ENCODE measurements at regions not wholly inside any gene's neighbourhood (a gene's known extent, or its start where the extent isn't known, plus 50 kb on each side); places are given as distances from the start of the nearest gene placed in this dataset.

DNA sequence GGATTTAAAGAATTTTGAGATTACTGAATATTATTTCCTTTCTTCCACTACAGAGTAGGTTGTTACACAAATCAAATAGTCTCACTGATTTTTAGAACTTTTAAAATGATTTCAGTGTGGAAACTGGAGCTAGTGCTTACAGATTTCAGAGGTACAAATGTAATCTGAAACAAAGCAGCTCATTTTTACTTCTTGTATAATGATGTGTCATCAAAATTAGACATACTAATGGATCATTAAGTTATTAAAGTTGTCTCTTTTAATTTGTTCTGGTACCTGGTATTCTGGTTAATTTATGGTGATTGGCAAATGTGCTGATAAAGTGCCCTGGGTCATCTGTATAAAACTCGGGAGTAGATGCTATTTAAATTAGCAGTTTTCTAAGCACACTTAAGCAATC lies 1528.3 kb downstream of the RPA4 start:
- Mint-ChIP-seq H3K27me3 (ENCODE audit: insufficient read depth) (no peaks in the 10 kb centered on the region), H3K27ac (no peak overlapping the region), H3K4me3 (no peak overlapping the region), H3K9me3 (peaks cover 25% of the 10 kb centered on the region), H3K36me3 (ENCODE audit: low read depth) (no peaks in the 10 kb centered on the region), H3K4me1 (no peaks in the 10 kb centered on the region)
- Histone ChIP-seq H3K9ac (ENCODE audit: extremely low read depth, low read length, poor library complexity, severe bottlenecking) (no peak overlapping the region), H3K9me3 (ENCODE audit: control insufficient read depth, low read length) (no peaks in the 10 kb centered on the region), H3K4me1 (ENCODE audit: control insufficient read depth, insufficient read depth, low read length) (no peaks in the 10 kb centered on the region), H3K27me3 (ENCODE audit: control insufficient read depth, insufficient read depth, low read length, poor library complexity, severe bottlenecking) (no peaks in the 10 kb centered on the region), H3K4me3 (ENCODE audit: low read length) (no peak overlapping the region), H3K36me3 (ENCODE audit: control insufficient read depth, insufficient read depth, low read length) (no peaks in the 10 kb centered on the region), H3K27ac (ENCODE audit: low read depth, low read length) (no peak overlapping the region)
- no peak for DNase-seq
- TF ChIP-seq, protein P1, sequence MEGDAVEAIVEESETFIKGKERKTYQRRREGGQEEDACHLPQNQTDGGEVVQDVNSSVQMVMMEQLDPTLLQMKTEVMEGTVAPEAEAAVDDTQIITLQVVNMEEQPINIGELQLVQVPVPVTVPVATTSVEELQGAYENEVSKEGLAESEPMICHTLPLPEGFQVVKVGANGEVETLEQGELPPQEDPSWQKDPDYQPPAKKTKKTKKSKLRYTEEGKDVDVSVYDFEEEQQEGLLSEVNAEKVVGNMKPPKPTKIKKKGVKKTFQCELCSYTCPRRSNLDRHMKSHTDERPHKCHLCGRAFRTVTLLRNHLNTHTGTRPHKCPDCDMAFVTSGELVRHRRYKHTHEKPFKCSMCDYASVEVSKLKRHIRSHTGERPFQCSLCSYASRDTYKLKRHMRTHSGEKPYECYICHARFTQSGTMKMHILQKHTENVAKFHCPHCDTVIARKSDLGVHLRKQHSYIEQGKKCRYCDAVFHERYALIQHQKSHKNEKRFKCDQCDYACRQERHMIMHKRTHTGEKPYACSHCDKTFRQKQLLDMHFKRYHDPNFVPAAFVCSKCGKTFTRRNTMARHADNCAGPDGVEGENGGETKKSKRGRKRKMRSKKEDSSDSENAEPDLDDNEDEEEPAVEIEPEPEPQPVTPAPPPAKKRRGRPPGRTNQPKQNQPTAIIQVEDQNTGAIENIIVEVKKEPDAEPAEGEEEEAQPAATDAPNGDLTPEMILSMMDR (conservative IDR thresholded peaks at IDR 0.05) = no peak
- 100% methylated on average over 1 of the region's 1 CpG; no CpG with 5 or more reads in 1 of the 2 experiments for WGBS, 2 experiments (ENCODE audit: insufficient coverage in 1 of 2, insufficient read length in 1 of 2)

DNA sequence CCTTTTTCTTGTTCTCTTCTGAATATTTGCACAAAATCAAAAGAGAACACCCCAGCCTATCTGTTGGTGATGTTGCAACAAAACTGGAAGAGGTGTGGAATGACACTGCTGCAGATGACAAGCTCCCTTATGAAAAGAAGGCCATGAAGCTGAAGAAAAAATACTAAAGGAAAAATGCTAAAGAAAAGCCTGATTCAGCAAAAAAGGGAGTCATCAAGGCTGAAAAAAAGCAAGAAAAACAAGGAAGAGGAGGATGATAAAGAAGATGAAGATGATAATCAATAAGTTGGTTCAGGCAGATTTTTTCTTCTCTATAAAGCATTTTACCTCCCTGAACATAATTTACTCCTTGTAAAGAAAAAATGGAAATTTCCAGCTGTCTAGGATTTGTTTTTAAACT lies 1538.8 kb downstream of the RPA4 start:
- Mint-ChIP-seq H3K27me3 (ENCODE audit: insufficient read depth) (no peaks in the 10 kb centered on the region), H3K4me3 (no peak overlapping the region), H3K9me3 (no peaks in the 10 kb centered on the region), H3K36me3 (ENCODE audit: low read depth) (no peaks in the 10 kb centered on the region), H3K27ac (no peak overlapping the region), H3K4me1 (peaks cover 4% of the 10 kb centered on the region)
- DNase-seq = no peak
- no peak overlapping the region for H3K4me3 ChIP-seq (ENCODE audit: low read length)
- TF ChIP-seq, protein P1 (conservative IDR thresholded peaks at IDR 0.05) = no peak
- H3K27me3 ChIP-seq (ENCODE audit: control insufficient read depth, insufficient read depth, low read length, poor library complexity, severe bottlenecking) = no peaks in the 10 kb centered on the region
- no peak overlapping the region for H3K27ac ChIP-seq (ENCODE audit: low read depth, low read length)
- no peaks in the 10 kb centered on the region for H3K4me1 ChIP-seq (ENCODE audit: control insufficient read depth, insufficient read depth, low read length)
- no peaks in the 10 kb centered on the region for H3K9me3 ChIP-seq (ENCODE audit: control insufficient read depth, low read length)
- H3K9ac ChIP-seq (ENCODE audit: extremely low read depth, low read length, poor library complexity, severe bottlenecking) = no peak overlapping the region
- no peaks in the 10 kb centered on the region for H3K36me3 ChIP-seq (ENCODE audit: control insufficient read depth, insufficient read depth, low read length)

DNA sequence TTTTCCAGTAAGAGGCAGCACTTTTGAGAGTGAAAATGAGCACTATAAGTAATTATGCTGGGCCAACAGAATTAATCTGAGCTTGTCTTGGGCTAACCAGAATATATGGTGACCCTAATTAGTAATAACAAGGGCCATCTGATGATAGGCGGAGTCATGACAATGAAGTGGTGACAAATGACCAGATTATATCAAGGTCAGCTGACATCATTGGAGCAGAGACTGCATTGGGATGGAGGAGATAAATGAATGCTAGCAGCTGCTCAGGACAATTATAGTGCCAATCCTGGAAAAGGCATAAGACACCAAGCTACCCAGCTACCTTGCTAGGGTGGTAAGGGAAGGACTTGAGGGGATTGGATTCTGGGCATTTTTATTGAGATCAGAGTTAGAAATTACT lies 1548.7 kb downstream of the RPA4 start:
- no peaks in the 10 kb centered on the region for H3K4me1 ChIP-seq (ENCODE audit: control insufficient read depth, insufficient read depth, low read length)
- TF ChIP-seq, protein P1 (conservative IDR thresholded peaks at IDR 0.05) = no peak
- Mint-ChIP-seq H3K27ac (no peak overlapping the region), H3K4me3 (no peak overlapping the region), H3K4me1 (no peaks in the 10 kb centered on the region), H3K36me3 (ENCODE audit: low read depth) (no peaks in the 10 kb centered on the region), H3K9me3 (peaks cover 14% of the 10 kb centered on the region), H3K27me3 (ENCODE audit: insufficient read depth) (no peaks in the 10 kb centered on the region)
- H3K9me3 ChIP-seq (ENCODE audit: control insufficient read depth, low read length) = no peaks in the 10 kb centered on the region
- H3K36me3 ChIP-seq (ENCODE audit: control insufficient read depth, insufficient read depth, low read length) = no peaks in the 10 kb centered on the region
- H3K4me3 ChIP-seq (ENCODE audit: low read length) = no peak overlapping the region
- no peak overlapping the region for H3K27ac ChIP-seq (ENCODE audit: low read depth, low read length)
- H3K9ac ChIP-seq (ENCODE audit: extremely low read depth, low read length, poor library complexity, severe bottlenecking) = no peak overlapping the region
- no peak for DNase-seq
- 92 to 100% methylated on average over 1 of the region's 1 CpG for WGBS, 2 experiments (ENCODE audit: insufficient coverage in 1 of 2, insufficient read length in 1 of 2)
- H3K27me3 ChIP-seq (ENCODE audit: control insufficient read depth, insufficient read depth, low read length, poor library complexity, severe bottlenecking) = no peaks in the 10 kb centered on the region

All from endodermal cell (in vitro differentiated cells).